ENCODE measurements at regions not wholly inside any gene's neighbourhood (a gene's known extent, or its start where the extent isn't known, plus 50 kb on each side); places are given as distances from the start of the nearest gene placed in this dataset.

DNA sequence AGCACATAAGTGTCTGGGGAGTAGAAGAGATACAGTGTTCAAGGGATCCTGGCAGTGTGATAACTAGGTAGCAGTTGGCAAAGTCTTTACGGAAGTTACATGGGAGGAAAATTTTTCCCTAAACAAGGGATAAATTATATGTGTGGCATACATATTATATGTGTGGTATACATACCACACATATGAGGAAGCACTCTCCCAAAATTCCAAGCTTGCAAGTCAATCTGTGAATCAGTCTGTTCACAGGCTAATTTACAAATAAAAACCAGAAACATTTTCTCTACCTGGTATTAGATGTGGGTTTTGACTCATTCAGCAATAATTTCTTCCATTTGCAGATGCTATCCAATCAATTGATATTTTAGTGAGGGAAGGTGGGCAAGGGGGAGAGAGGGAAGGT is 110.0 kb downstream of the ISOC1 start:
- Mint-ChIP-seq H3K4me3 (ENCODE audit: low read depth, unreplicated experiment) (no peak overlapping the region), H3K9me3 (ENCODE audit: low read depth, unreplicated experiment) (peaks cover 8% of the 10 kb centered on the region), H3K27ac (ENCODE audit: unreplicated experiment) (no peak overlapping the region), H3K27me3 (ENCODE audit: unreplicated experiment) (no peaks in the 10 kb centered on the region), H3K36me3 (ENCODE audit: insufficient read depth, unreplicated experiment) (no peaks in the 10 kb centered on the region), H3K4me1 (ENCODE audit: low read depth, unreplicated experiment) (no peaks in the 10 kb centered on the region)
- no peak for DNase-seq
- CTCF ChIA-PET: no interaction called here
- BruUV-seq (replicated peaks): no TSS peak
- TF ChIP-seq, protein P1, sequence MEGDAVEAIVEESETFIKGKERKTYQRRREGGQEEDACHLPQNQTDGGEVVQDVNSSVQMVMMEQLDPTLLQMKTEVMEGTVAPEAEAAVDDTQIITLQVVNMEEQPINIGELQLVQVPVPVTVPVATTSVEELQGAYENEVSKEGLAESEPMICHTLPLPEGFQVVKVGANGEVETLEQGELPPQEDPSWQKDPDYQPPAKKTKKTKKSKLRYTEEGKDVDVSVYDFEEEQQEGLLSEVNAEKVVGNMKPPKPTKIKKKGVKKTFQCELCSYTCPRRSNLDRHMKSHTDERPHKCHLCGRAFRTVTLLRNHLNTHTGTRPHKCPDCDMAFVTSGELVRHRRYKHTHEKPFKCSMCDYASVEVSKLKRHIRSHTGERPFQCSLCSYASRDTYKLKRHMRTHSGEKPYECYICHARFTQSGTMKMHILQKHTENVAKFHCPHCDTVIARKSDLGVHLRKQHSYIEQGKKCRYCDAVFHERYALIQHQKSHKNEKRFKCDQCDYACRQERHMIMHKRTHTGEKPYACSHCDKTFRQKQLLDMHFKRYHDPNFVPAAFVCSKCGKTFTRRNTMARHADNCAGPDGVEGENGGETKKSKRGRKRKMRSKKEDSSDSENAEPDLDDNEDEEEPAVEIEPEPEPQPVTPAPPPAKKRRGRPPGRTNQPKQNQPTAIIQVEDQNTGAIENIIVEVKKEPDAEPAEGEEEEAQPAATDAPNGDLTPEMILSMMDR (IDR thresholded peaks at IDR 0.05; ENCODE audit: unreplicated experiment): no peak
- intact Hi-C loops (cut with micrococcal nuclease; ENCODE audit: unreplicated experiment): no loop called here

DNA sequence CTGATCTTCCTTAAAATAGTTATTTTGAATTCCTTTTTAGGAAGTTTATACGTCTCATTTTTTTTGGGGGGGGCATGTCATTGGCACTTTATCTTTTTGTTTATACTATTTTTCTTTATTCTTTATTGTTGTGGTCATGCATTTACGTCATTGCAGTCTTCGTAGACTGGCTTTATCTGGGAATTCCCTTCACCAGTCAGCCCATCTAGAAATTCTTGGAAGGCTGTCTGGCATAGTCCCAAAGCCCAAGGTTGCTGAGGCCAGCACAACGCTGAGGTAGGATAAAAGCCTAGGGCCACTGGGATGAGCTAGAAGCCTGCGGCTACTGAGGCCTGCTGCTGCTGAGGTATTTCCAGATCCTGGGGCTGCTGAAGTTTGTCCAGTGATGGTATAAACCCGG is 121.5 kb downstream of the ISOC1 start:
- no TSS peak for BruUV-seq (replicated peaks)
- no peaks in the 10 kb centered on the region for H3K4me1 Mint-ChIP-seq (ENCODE audit: low read depth, unreplicated experiment)
- TF ChIP-seq, protein P1 (IDR thresholded peaks at IDR 0.05; ENCODE audit: unreplicated experiment): no peak
- H3K27me3 Mint-ChIP-seq (ENCODE audit: unreplicated experiment): no peaks in the 10 kb centered on the region
- H3K36me3 Mint-ChIP-seq (ENCODE audit: insufficient read depth, unreplicated experiment): no peaks in the 10 kb centered on the region
- no peak overlapping the region for H3K27ac Mint-ChIP-seq (ENCODE audit: unreplicated experiment)
- intact Hi-C loops (cut with micrococcal nuclease; ENCODE audit: unreplicated experiment): no loop called here
- CTCF ChIA-PET: no interaction called here
- H3K4me3 Mint-ChIP-seq (ENCODE audit: low read depth, unreplicated experiment): no peak overlapping the region
- H3K9me3 Mint-ChIP-seq (ENCODE audit: low read depth, unreplicated experiment): peaks cover 16% of the 10 kb centered on the region
- no peak for DNase-seq

DNA sequence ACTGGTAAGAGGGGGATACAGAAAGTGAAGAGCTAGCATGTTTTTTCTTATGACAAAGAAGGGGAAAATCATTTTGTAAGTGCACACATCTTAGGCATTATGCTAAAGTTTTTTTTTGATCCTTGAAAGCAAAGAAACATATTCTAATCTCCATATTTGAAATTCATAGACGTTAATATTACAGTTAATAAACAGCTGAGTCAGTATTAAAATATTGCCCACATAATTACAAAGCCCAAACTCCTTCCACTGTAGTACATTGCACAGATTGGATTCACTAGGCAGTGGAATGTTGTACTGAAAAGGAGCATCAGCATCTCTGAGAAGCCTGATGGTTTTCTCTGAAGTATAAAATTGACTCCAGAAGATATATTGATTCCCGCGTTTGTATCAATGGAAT is 122.6 kb downstream of the ISOC1 start:
- Mint-ChIP-seq H3K9me3 (ENCODE audit: low read depth, unreplicated experiment) (peaks cover 11% of the 10 kb centered on the region), H3K4me1 (ENCODE audit: low read depth, unreplicated experiment) (no peaks in the 10 kb centered on the region), H3K4me3 (ENCODE audit: low read depth, unreplicated experiment) (no peak overlapping the region), H3K27me3 (ENCODE audit: unreplicated experiment) (no peaks in the 10 kb centered on the region), H3K27ac (ENCODE audit: unreplicated experiment) (no peak overlapping the region), H3K36me3 (ENCODE audit: insufficient read depth, unreplicated experiment) (no peaks in the 10 kb centered on the region)
- BruUV-seq (replicated peaks): no TSS peak
- TF ChIP-seq, protein P1 (IDR thresholded peaks at IDR 0.05; ENCODE audit: unreplicated experiment): no peak
- intact Hi-C loops (cut with micrococcal nuclease; ENCODE audit: unreplicated experiment): no loop called here
- DNase-seq: no peak
- CTCF ChIA-PET: no interaction called here

DNA sequence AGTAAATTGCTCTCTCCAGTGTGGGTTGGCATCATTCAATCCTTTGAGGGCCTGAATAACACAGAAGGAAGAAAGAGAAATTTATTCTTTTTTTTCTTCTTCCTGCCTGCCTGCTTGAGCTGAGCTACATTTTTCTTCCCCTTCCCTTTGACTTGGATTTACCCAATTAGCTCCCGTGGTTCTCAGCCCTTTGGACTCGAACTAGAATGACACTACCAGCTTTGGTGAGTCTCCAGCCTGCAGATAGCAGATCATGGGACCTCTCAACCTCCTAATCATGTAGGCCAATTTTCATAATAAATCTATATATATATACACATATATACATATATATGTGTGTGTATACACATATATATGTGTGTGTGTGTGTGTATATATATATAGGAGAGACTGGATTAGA is 128.6 kb downstream of the ISOC1 start:
- Mint-ChIP-seq H3K27me3 (ENCODE audit: unreplicated experiment) (no peaks in the 10 kb centered on the region), H3K4me1 (ENCODE audit: low read depth, unreplicated experiment) (no peaks in the 10 kb centered on the region), H3K4me3 (ENCODE audit: low read depth, unreplicated experiment) (no peak overlapping the region), H3K27ac (ENCODE audit: unreplicated experiment) (no peak overlapping the region), H3K36me3 (ENCODE audit: insufficient read depth, unreplicated experiment) (no peaks in the 10 kb centered on the region), H3K9me3 (ENCODE audit: low read depth, unreplicated experiment) (no peaks in the 10 kb centered on the region)
- TF ChIP-seq, protein P1 (IDR thresholded peaks at IDR 0.05; ENCODE audit: unreplicated experiment): no peak
- CTCF ChIA-PET: no interaction called here
- no TSS peak for BruUV-seq (replicated peaks)
- no peak for DNase-seq
- intact Hi-C loops (cut with micrococcal nuclease; ENCODE audit: unreplicated experiment): no loop called here

DNA sequence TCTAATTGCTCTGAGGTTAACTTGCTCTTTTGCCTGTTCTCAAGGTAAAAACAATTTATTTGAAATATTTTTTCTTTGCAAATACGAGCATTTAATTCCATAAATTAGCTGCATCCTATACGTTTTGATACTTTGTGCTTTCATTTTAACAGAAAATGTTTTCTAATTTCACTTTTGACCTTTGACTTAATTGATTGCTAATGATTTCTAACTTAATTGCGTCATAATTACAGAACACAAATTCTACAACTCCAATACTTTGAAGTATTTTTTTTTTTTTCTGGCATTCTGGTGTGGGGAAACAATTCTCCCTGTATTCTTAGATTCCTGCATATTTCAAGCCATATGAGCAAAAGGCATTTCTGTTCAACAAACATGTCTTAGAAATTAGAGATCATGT is 134.0 kb downstream of the ISOC1 start:
- no peaks in the 10 kb centered on the region for H3K9me3 Mint-ChIP-seq (ENCODE audit: low read depth, unreplicated experiment)
- H3K36me3 Mint-ChIP-seq (ENCODE audit: insufficient read depth, unreplicated experiment): no peaks in the 10 kb centered on the region
- no TSS peak for BruUV-seq (replicated peaks)
- no peak overlapping the region for H3K4me3 Mint-ChIP-seq (ENCODE audit: low read depth, unreplicated experiment)
- DNase-seq: no peak
- no peak overlapping the region for H3K27ac Mint-ChIP-seq (ENCODE audit: unreplicated experiment)
- no peaks in the 10 kb centered on the region for H3K4me1 Mint-ChIP-seq (ENCODE audit: low read depth, unreplicated experiment)
- intact Hi-C loops (cut with micrococcal nuclease; ENCODE audit: unreplicated experiment): no loop called here
- no peaks in the 10 kb centered on the region for H3K27me3 Mint-ChIP-seq (ENCODE audit: unreplicated experiment)
- CTCF ChIA-PET: interaction anchor here (1.2 kb wide), 1 partner anchor 194 kb away, joined by 3 read pairs; no protein-coding TSS in a partner anchor
- TF ChIP-seq, protein P1 (IDR thresholded peaks at IDR 0.05; ENCODE audit: unreplicated experiment): no peak
